ENCODE measurements at regions not wholly inside any gene's neighbourhood (a gene's known extent, or its start where the extent isn't known, plus 50 kb on each side); places are given as distances from the start of the nearest gene placed in this dataset.

GRCh38 chr2:18336975-18337374 lies 223.5 kb downstream of the RDH14 start:
- DNase-seq (no peak), ATAC-seq (no peak)
- CTCF ChIA-PET, result interaction anchor here (0.7 kb wide), 1 partner anchor 9 kb away, joined by 4 read pairs; no protein-coding TSS in a partner anchor
- Mint-ChIP-seq H3K4me1 (no peaks in the 10 kb centered on the region), H3K27ac (no peak overlapping the region), H3K36me3 (no peaks in the 10 kb centered on the region), H3K27me3 (no peaks in the 10 kb centered on the region), H3K4me3 (no peak overlapping the region), H3K9me3 (ENCODE audit: low read depth) (no peaks in the 10 kb centered on the region)

- no peak overlapping the region for H3K27ac Mint-ChIP-seq
- CTCF ChIA-PET, result no interaction called here
- H3K9me3 Mint-ChIP-seq (ENCODE audit: low read depth), result no peaks in the 10 kb centered on the region
- H3K27me3 Mint-ChIP-seq, result no peaks in the 10 kb centered on the region
- DNase-seq (no peak), ATAC-seq (no peak)
- H3K4me3 Mint-ChIP-seq, result no peak overlapping the region
- H3K36me3 Mint-ChIP-seq, result no peaks in the 10 kb centered on the region
- H3K4me1 Mint-ChIP-seq, result no peaks in the 10 kb centered on the region
Measured at GRCh38 chr2:18332477-18332876, 228.0 kb downstream of the RDH14 start.

DNA sequence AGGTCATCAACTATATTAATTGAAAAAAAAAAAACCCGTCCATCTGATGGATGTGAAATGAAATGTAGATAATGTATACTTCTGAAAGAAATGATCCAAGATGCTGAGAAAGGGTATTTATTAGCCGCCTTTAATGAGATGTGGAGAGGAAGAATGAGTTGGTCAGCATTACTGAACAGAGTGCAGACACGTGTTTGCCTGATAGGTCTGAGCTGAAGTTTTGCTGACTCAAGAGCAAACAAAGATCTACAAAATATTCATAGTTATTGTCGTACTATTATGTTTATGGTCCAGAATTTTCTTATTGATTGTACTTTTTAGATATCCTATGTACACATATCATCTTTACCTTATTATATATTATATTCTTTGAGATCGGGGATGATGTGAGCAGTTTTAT lies 235.3 kb downstream of the RDH14 start:
- Mint-ChIP-seq H3K4me1 (no peaks in the 10 kb centered on the region), H3K4me3 (no peak overlapping the region), H3K36me3 (no peaks in the 10 kb centered on the region), H3K27me3 (no peaks in the 10 kb centered on the region), H3K27ac (no peak overlapping the region), H3K9me3 (ENCODE audit: low read depth) (no peaks in the 10 kb centered on the region)
- CTCF ChIA-PET, result no interaction called here
- DNase-seq (no peak), ATAC-seq (no peak)

- no peaks in the 10 kb centered on the region for H3K27me3 Mint-ChIP-seq
- CTCF ChIA-PET, result no interaction called here
- H3K9me3 Mint-ChIP-seq (ENCODE audit: low read depth), result no peaks in the 10 kb centered on the region
Measured at GRCh38 chr2:18319987-18320386, 240.5 kb downstream of the RDH14 start.

DNA sequence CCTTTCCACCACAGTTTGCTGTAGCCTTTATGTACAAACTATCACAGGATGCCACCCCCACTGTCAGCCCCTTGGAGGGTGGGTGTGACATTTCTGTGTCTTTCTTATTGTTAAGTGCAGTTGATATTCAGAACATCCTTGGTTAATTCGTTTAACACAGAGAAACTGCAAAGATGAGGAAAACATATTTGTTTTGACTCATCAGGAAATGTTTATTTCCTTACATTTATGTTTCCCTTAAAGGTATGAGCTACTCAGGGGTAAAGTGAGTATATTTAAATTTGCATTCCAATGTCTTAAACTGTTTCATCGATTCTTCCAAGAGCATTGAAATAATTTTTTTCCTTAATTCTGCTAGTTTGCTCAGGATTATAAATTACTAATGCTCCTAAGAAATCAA lies 243.4 kb downstream of the RDH14 start:
- DNase-seq, result no peak
- Mint-ChIP-seq H3K36me3 (no peaks in the 10 kb centered on the region), H3K4me1 (no peaks in the 10 kb centered on the region), H3K4me3 (no peak overlapping the region), H3K9me3 (ENCODE audit: low read depth) (no peaks in the 10 kb centered on the region), H3K27ac (no peak overlapping the region), H3K27me3 (no peaks in the 10 kb centered on the region)
- ATAC-seq, result no peak
- CTCF ChIA-PET, result no interaction called here

More at GRCh38 chr2:18319987-18320386, 240.5 kb downstream of the RDH14 start:
- ATAC-seq, result no peak
- Mint-ChIP-seq H3K4me3 (no peak overlapping the region), H3K27ac (no peak overlapping the region), H3K36me3 (no peaks in the 10 kb centered on the region), H3K4me1 (no peaks in the 10 kb centered on the region)
- DNase-seq, result no peak

DNA sequence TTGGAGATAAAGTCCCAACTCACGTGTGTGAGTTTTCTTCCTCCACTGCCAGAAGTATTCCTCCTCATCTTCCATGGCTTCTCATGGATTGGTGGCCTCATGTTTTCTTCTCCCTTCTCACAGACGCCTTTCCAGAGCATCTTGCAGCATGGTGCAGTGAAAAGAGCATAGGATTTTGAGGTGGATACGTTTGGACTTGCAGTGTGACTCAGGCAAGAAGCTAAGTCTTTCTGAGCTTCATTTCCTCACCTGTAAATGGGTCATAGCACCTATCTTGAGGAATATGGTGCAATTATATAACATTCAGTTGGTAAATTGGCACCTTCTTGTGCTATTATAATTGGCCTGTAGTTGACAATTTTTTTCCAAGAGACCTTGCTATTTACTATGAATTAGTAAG lies 247.6 kb downstream of the RDH14 start:
- H3K4me3 Mint-ChIP-seq, result no peak overlapping the region
- ATAC-seq (no peak), DNase-seq (no peak)
- no peaks in the 10 kb centered on the region for H3K36me3 Mint-ChIP-seq
- no peak overlapping the region for H3K27ac Mint-ChIP-seq
- CTCF ChIA-PET, result no interaction called here
- H3K4me1 Mint-ChIP-seq, result no peaks in the 10 kb centered on the region
- H3K27me3 Mint-ChIP-seq, result no peaks in the 10 kb centered on the region
- no peaks in the 10 kb centered on the region for H3K9me3 Mint-ChIP-seq (ENCODE audit: low read depth)

DNA sequence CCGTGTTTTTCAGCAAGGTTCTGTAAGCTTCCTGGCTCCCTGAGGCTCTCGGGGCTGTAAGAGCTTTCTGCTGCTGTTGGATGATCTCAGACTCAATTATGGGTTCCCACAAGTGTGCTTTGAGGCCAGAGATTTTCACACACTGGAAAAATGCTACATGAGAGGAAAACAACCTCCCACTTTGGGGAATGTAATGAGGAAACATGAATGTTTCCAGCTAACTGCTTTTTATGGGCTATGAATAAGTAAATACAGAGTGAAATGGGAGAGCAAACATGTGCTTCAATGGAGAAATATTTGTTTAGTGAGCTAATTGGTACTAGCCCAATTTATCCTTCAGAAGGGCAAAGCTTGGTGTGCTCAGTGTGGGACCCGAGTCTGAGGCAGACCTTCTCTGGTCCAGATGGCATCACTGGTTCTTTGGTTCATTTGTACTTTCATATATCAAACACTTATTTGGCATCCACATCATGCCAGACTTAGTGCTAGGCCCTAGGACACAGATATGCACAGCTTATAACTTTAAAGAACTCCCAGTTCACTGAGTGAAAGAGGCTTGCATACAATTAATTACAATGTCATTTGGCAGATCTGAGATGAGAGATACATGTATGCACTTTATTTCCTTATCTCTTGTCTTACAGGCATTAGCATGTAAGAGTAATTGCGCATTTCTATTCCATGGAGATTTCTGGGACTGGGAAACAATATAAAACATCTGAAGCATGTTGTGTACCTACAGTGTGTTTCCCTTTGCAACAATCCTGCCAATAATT lies 248.8 kb downstream of the RDH14 start:
- H3K4me1 Mint-ChIP-seq, result no peaks in the 10 kb centered on the region
- H3K4me3 Mint-ChIP-seq, result no peak overlapping the region
- CTCF ChIA-PET, result no interaction called here
- no peaks in the 10 kb centered on the region for H3K36me3 Mint-ChIP-seq
- DNase-seq (no peak), ATAC-seq (no peak)
- no peaks in the 10 kb centered on the region for H3K27me3 Mint-ChIP-seq
- H3K9me3 Mint-ChIP-seq (ENCODE audit: low read depth), result no peaks in the 10 kb centered on the region
- no peak overlapping the region for H3K27ac Mint-ChIP-seq

GRCh38 chr2:18309627-18310026 lies 250.8 kb downstream of the RDH14 start:
- Mint-ChIP-seq H3K27me3 (no peaks in the 10 kb centered on the region), H3K9me3 (ENCODE audit: low read depth) (no peaks in the 10 kb centered on the region)
- CTCF ChIA-PET, result no interaction called here

DNA sequence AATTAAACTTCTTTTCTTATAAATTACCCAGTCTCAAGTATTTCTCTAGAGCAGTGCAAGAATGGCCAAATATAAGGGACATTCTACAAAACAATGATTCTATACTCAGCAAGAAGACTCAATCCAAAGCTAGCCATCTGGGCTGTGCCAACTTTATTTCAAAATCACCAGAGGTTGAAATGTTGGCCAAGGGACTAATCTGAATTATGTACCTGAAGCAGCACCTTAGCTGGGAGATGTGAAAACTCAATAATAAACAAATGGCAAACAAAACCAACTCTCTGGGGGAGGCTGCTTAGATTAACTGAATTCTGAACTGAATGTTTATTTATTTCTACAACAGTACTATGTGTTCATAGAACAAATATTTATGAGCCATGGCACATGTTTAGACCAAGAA lies 251.3 kb downstream of the RDH14 start:
- Mint-ChIP-seq H3K27ac (no peak overlapping the region), H3K4me1 (no peaks in the 10 kb centered on the region), H3K36me3 (no peaks in the 10 kb centered on the region), H3K27me3 (no peaks in the 10 kb centered on the region), H3K9me3 (ENCODE audit: low read depth) (no peaks in the 10 kb centered on the region), H3K4me3 (no peak overlapping the region)
- DNase-seq, result no peak
- no peak for ATAC-seq
- CTCF ChIA-PET, result no interaction called here

More at GRCh38 chr2:18309627-18310026, 250.8 kb downstream of the RDH14 start:
- DNase-seq (no peak), ATAC-seq (no peak)
- H3K4me3 Mint-ChIP-seq, result no peak overlapping the region
- no peaks in the 10 kb centered on the region for H3K4me1 Mint-ChIP-seq
- H3K36me3 Mint-ChIP-seq, result no peaks in the 10 kb centered on the region
- H3K27ac Mint-ChIP-seq, result no peak overlapping the region

DNA sequence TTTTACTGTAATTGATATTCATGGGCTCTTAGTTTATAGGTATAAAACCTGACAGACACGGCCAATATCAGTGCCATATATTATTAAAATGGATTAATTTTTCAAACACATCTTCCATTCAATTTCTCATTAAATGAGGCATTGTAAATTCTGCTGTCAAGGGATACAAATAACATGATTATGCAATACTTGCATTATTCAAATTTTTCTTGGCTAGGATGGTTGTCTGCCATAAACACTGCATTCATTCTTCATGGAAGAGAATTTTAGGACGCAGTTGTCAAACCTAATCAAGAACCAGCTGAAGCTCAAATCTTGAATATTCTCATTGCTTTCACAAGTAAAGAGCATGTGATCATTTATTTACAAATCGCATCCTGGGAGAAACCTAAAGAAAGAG lies 255.6 kb downstream of the RDH14 start:
- DNase-seq (no peak), ATAC-seq (no peak)
- Mint-ChIP-seq H3K9me3 (ENCODE audit: low read depth) (no peaks in the 10 kb centered on the region), H3K4me1 (no peaks in the 10 kb centered on the region), H3K27ac (no peak overlapping the region), H3K4me3 (no peak overlapping the region), H3K27me3 (no peaks in the 10 kb centered on the region), H3K36me3 (no peaks in the 10 kb centered on the region)
- CTCF ChIA-PET, result no interaction called here

DNA sequence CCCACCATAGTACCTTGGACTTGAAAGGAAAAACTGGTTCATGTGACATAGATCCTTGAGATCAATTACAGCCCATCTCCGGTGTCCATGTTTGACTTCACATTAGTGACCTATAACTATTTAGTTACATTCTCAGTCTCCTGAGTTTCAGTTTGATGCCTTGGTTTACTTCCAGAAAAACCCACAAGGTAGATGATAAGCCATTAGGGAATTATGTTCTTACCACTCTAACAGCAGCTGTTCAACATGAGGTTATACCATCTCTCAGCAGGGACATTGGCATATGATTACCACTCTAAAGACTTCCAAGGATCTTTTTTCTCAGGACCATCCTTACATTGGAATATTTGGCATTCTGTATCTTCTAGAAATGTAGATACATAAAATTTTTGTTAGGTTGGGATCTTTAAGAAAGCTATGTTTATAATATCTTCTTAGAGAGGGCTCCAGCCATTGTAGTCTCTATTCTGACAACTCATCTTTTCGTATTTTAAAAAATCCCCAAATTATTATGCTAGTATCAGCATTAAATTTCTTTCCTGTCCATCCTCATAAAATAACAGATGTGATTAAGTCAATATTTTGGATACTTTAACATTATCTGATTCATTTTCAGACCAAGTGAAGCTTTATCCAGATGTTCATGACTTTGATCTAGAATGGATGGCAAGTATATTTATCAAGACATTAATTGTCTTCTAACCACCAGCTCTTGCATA lies 258.9 kb downstream of the RDH14 start:
- Mint-ChIP-seq H3K4me3 (no peak overlapping the region), H3K27me3 (no peaks in the 10 kb centered on the region), H3K9me3 (ENCODE audit: low read depth) (no peaks in the 10 kb centered on the region), H3K4me1 (no peaks in the 10 kb centered on the region), H3K36me3 (no peaks in the 10 kb centered on the region), H3K27ac (no peak overlapping the region)
- DNase-seq, result no peak
- CTCF ChIA-PET, result no interaction called here
- no peak for ATAC-seq

- no peaks in the 10 kb centered on the region for H3K36me3 Mint-ChIP-seq
- H3K9me3 Mint-ChIP-seq (ENCODE audit: low read depth), result no peaks in the 10 kb centered on the region
- H3K4me3 Mint-ChIP-seq, result no peak overlapping the region
- H3K27ac Mint-ChIP-seq, result no peak overlapping the region
- ATAC-seq (no peak), DNase-seq (no peak)
- CTCF ChIA-PET, result no interaction called here
- no peaks in the 10 kb centered on the region for H3K27me3 Mint-ChIP-seq
- H3K4me1 Mint-ChIP-seq, result no peaks in the 10 kb centered on the region
Measured at GRCh38 chr2:18299423-18300212, 260.8 kb downstream of the RDH14 start.

GRCh38 chr2:18297534-18298058 lies 262.9 kb downstream of the RDH14 start:
- Mint-ChIP-seq H3K4me1 (no peaks in the 10 kb centered on the region), H3K9me3 (ENCODE audit: low read depth) (no peaks in the 10 kb centered on the region), H3K36me3 (no peaks in the 10 kb centered on the region), H3K27ac (no peak overlapping the region), H3K4me3 (no peak overlapping the region), H3K27me3 (no peaks in the 10 kb centered on the region)
- CTCF ChIA-PET, result no interaction called here
- DNase-seq, result no peak
- no peak for ATAC-seq

Data from activated CD8-positive, alpha-beta memory T cell treated with anti-CD3 and anti-CD28 coated beads, Interleukin-2, amount 10 ng/mL, durations not matched to agents 7 days and 5 days (primary cell).